SK-N-SH (cell line): ENCODE measurements at regions not wholly inside any gene's neighbourhood (a gene's known extent, or its start where the extent isn't known, plus 50 kb on each side); places are given as distances from the start of the nearest gene placed in this dataset.
A peak's percentile ranks its signal among the peaks of the same experiment; 100 is the strongest.

Experiments
- CTCF ChIA-PET: fragments of 300-600, 350-600 bp; formaldehyde crosslinking; extraction: SDS; loops from one replicate; lab custom pipeline; 2021; lab: Yijun Ruan, JAX
- POLR2A ChIA-PET: fragments of 350-600 bp; sonication (Branson Sonifier 250); formaldehyde crosslinking; extraction: SDS; loops from one replicate; lab custom pipeline; 2020; ENCODE audit warnings: antibody characterized with exemption, inconsistent platforms; lab: Yijun Ruan, JAX
- DNase-seq: peaks from one replicate; pipeline ENCODE4 v3.0.0; 2012
- H2AFZ ChIP-seq: fragments of 200-600 bp; sonication (generic); 2 replicates; pipeline ENCODE4 v1.8.1; 2016; ENCODE audit warnings: antibody characterized with exemption, mild to moderate bottlenecking, low read depth
- H3F3A ChIP-seq: fragments of 200-600 bp; sonication (generic); replicated peaks from 2 replicates; pipeline ENCODE3; 2016; ENCODE audit warnings: antibody characterized with exemption, mild to moderate bottlenecking; ENCODE audit not compliant: insufficient read depth
- H3K27ac ChIP-seq, 2 experiments: fragments of 200-500 bp in 1 of 2; fragments of 200-600 bp in 1 of 2; sonication (Bioruptor generic) in 1 of 2; sonication (generic), shearing (Covaris generic) in 1 of 2; 2 replicates each; pipeline versions ENCODE4 v1.5.1 to v1.6.1; 2014 to 2016; ENCODE audit warnings: low read depth in 2 of 2, inconsistent platforms in 1 of 2, low read length in 1 of 2, mild to moderate bottlenecking in 1 of 2, mixed read lengths in 1 of 2
- H3K27me3 ChIP-seq: fragments of 200-600 bp; sonication (generic), shearing (Covaris generic); 2 replicates; pipeline ENCODE4 v1.6.1; 2016; ENCODE audit warnings: mixed run types; ENCODE audit not compliant: insufficient read depth
- H3K36me3 ChIP-seq, 2 experiments: fragments of 200-500 bp in 1 of 2; fragments of 200-600 bp in 1 of 2; sonication (Bioruptor generic) in 1 of 2; sonication (generic) in 1 of 2; replicated peaks in 1 of 2; 2 replicates each; pipeline versions ENCODE3 to v1.5.1; 2014 to 2016; ENCODE audit warnings: low read length in 1 of 2, mild to moderate bottlenecking in 1 of 2; ENCODE audit not compliant: insufficient read depth in 2 of 2, control insufficient read depth in 1 of 2
- H3K4me1 ChIP-seq, 2 experiments: fragments of 200-500 bp in 1 of 2; fragments of 200-600 bp in 1 of 2; sonication (Bioruptor generic) in 1 of 2; sonication (generic), shearing (Covaris generic) in 1 of 2; 2 replicates each; pipeline versions ENCODE4 v1.5.1 to v1.6.1; 2014 to 2016; ENCODE audit warnings: low read depth in 1 of 2, low read length in 1 of 2, mixed run types in 1 of 2; ENCODE audit not compliant: insufficient read depth in 2 of 2, control insufficient read depth in 1 of 2
- H3K4me2 ChIP-seq: fragments of 200-600 bp; sonication (generic), shearing (Covaris generic); 2 replicates; pipeline ENCODE4 v1.6.1; 2017; ENCODE audit warnings: mixed run types
- H3K4me3 ChIP-seq, 2 experiments: fragments of 200-500 bp in 1 of 2; fragments of 200-600 bp in 1 of 2; sonication (Bioruptor generic) in 1 of 2; sonication (generic), shearing (Covaris generic) in 1 of 2; 2 replicates each; pipeline versions ENCODE4 v1.5.1 to v1.8.1; 2014 to 2016; ENCODE audit warnings: low read depth in 2 of 2, inconsistent platforms in 1 of 2, low read length in 1 of 2, mild to moderate bottlenecking in 1 of 2, mixed read lengths in 1 of 2, moderate library complexity in 1 of 2
- H3K79me2 ChIP-seq: fragments of 200-600 bp; sonication (generic); 2 replicates; pipeline ENCODE4 v1.8.1; 2017; ENCODE audit warnings: mild to moderate bottlenecking; ENCODE audit not compliant: insufficient read depth
- H3K9ac ChIP-seq: fragments of 200-600 bp; sonication (generic); 2 replicates; pipeline ENCODE4 v1.6.1; 2017; ENCODE audit warnings: mixed run types
- H3K9me2 ChIP-seq: fragments of 200-600 bp; sonication (generic); 2 replicates; pipeline ENCODE4 v1.6.1; 2017; ENCODE audit warnings: mixed run types
- H3K9me3 ChIP-seq: fragments of 200-600 bp; sonication (generic); 2 replicates; pipeline ENCODE4 v1.6.1; 2017; ENCODE audit warnings: mixed run types, mild to moderate bottlenecking, moderate library complexity
- H4K20me1 ChIP-seq: fragments of 200-600 bp; sonication (generic); 2 replicates; pipeline ENCODE4 v1.6.1; 2017; ENCODE audit warnings: mild to moderate bottlenecking, mixed run types; ENCODE audit not compliant: insufficient read depth
- EP300 ChIP-seq, 2 experiments: IDR thresholded peaks; 2 replicates each; pipeline versions ENCODE4 v1.4.0 to v1.6.1; 2012; ENCODE audit warnings: borderline replicate concordance in 1 of 2, low read depth in 1 of 2, low read length in 1 of 2
- FOSL2 ChIP-seq: IDR thresholded peaks from 2 replicates; pipeline ENCODE4 v1.4.0; 2012; ENCODE audit warnings: low read depth, mild to moderate bottlenecking, moderate library complexity, borderline replicate concordance
- GABPA ChIP-seq: IDR thresholded peaks from 2 replicates; pipeline ENCODE4 v1.4.0; 2012; ENCODE audit warnings: low read depth, mild to moderate bottlenecking
- GATA2 ChIP-seq: sonication (generic); formaldehyde crosslinking; IDR thresholded peaks from 2 replicates; pipeline ENCODE4 v1.5.0; 2020; ENCODE audit warnings: mild to moderate bottlenecking, missing genetic modification reagents
- MEF2A ChIP-seq: IDR thresholded peaks from 2 replicates; pipeline ENCODE4 v1.4.0; 2012; ENCODE audit warnings: low read depth, borderline replicate concordance
- SIN3A ChIP-seq: IDR thresholded peaks from 2 replicates; pipeline ENCODE4 v1.6.1; 2012; ENCODE audit warnings: low read depth, mild to moderate bottlenecking, low read length, moderate library complexity, borderline replicate concordance
- SMC3 ChIP-seq: IDR thresholded peaks from 2 replicates; pipeline ENCODE4 v1.6.1; 2012; ENCODE audit warnings: low read depth, low read length, improper control_type of control experiment
- WGBS: methylation state at CpG from one replicate; pipeline ENCODE4 v1.1.6; 2017; ENCODE audit warnings: low lambda C conversion rate; 5-methylcytosine and 5-hydroxymethylcytosine counted together
- TF ChIP-seq, protein P1 (sequence below): IDR thresholded peaks from 2 replicates; pipeline ENCODE4; 2012
- TF ChIP-seq, protein P2 (sequence below): fragments of 150-350 bp; IDR thresholded peaks from 2 replicates; pipeline ENCODE4 v1.6.1; 2016; ENCODE audit warnings: mild to moderate bottlenecking, low read depth, low read length
- TF ChIP-seq, protein P3 (sequence below): IDR thresholded peaks from 2 replicates; pipeline ENCODE4 v1.4.0; 2012; ENCODE audit warnings: low read depth, borderline replicate concordance

DNA sequence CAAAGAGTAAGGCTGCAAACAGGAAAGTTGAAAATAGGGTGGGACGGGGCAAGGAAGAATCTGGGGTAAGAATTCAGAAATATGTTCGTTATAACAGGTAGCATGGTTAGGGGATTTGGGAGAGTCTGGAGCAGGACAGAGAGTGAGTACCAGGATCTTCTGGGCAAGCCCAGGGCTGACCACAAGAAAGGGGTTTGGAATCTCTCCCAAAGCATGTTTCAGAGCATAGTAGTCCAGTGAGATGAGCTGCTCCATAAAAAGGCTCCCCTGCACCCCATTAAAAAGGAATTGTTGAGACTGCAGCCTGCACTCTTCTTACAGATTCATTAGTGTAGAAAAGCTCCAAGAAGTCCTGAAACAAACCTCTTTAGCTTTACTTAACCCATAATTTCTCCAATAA, 291.1 kb downstream of the MTX2 start (continued):
- TF ChIP-seq, protein P1, sequence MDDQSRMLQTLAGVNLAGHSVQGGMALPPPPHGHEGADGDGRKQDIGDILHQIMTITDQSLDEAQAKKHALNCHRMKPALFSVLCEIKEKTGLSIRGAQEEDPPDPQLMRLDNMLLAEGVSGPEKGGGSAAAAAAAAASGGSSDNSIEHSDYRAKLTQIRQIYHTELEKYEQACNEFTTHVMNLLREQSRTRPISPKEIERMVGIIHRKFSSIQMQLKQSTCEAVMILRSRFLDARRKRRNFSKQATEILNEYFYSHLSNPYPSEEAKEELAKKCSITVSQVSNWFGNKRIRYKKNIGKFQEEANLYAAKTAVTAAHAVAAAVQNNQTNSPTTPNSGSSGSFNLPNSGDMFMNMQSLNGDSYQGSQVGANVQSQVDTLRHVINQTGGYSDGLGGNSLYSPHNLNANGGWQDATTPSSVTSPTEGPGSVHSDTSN = no peak
- TF ChIP-seq, all 33 proteins: peak for 0

DNA sequence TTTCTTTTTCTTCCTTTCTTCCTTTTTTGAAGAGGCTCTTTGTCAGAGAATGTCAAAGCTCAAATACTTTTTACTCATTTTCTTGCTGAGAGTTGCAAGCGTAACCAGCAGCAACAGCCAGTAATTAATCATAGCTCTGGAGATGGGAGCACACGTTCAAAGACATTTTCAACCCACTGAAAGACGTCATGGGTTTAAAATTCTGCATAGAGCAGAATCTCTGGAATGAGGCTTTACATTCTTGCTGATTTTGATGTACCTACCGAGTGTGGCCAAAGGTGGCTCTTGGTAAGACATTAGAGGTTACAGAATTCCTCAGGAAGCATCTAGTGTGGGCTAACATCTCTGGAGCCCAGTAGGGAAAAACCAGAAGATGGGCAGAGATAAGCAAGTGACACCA, 292.5 kb downstream of the MTX2 start:
- H2AFZ ChIP-seq = no peak overlapping the region
- peaks cover 6 to 17% of the 10 kb centered on the region in 2 experiments; a peak in 3 of 4 replicates for H3K4me1 ChIP-seq
- ChIA-PET POLR2A (interaction anchor here (0.8 kb wide), 1 partner anchor 12 kb away, joined by 4 read pairs; no protein-coding TSS in a partner anchor), CTCF (interaction anchor here (0.7 to 7.3 kb wide), 10 partner anchors 11 to 587 kb away, joined by 3 to 55 read pairs (median 4); no protein-coding TSS in a partner anchor)
- H3K9me2 ChIP-seq = no peaks in the 10 kb centered on the region
- H3F3A ChIP-seq = no peaks in the 10 kb centered on the region
- H3K4me3 ChIP-seq = no peak overlapping the region
- H3K27me3 ChIP-seq = no peaks in the 10 kb centered on the region
- TF ChIP-seq GABPA (no peak), SIN3A (no peak), EP300 (IDR thresholded peaks at IDR 0.05; ENCODE audit: borderline replicate concordance in 1 of 2, low read depth in 1 of 2, low read length in 1 of 2) (no peak), SMC3 (no peak), MEF2A (no peak), FOSL2 (no peak), GATA2 (CRISPR knock-in tag) (no peak)
- TF ChIP-seq, protein P2, sequence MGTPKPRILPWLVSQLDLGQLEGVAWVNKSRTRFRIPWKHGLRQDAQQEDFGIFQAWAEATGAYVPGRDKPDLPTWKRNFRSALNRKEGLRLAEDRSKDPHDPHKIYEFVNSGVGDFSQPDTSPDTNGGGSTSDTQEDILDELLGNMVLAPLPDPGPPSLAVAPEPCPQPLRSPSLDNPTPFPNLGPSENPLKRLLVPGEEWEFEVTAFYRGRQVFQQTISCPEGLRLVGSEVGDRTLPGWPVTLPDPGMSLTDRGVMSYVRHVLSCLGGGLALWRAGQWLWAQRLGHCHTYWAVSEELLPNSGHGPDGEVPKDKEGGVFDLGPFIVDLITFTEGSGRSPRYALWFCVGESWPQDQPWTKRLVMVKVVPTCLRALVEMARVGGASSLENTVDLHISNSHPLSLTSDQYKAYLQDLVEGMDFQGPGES = no peak
- WGBS = 84% methylated on average over 4 of the region's 4 CpGs
- no peak overlapping the region for H3K4me2 ChIP-seq
- H4K20me1 ChIP-seq = no peaks in the 10 kb centered on the region
- H3K27ac ChIP-seq = no peak overlapping the region
- H3K79me2 ChIP-seq = no peaks in the 10 kb centered on the region
- no peaks in the 10 kb centered on the region for H3K36me3 ChIP-seq
- no peak overlapping the region for H3K9ac ChIP-seq
- H3K9me3 ChIP-seq = no peaks in the 10 kb centered on the region
- no peak for DNase-seq

DNA sequence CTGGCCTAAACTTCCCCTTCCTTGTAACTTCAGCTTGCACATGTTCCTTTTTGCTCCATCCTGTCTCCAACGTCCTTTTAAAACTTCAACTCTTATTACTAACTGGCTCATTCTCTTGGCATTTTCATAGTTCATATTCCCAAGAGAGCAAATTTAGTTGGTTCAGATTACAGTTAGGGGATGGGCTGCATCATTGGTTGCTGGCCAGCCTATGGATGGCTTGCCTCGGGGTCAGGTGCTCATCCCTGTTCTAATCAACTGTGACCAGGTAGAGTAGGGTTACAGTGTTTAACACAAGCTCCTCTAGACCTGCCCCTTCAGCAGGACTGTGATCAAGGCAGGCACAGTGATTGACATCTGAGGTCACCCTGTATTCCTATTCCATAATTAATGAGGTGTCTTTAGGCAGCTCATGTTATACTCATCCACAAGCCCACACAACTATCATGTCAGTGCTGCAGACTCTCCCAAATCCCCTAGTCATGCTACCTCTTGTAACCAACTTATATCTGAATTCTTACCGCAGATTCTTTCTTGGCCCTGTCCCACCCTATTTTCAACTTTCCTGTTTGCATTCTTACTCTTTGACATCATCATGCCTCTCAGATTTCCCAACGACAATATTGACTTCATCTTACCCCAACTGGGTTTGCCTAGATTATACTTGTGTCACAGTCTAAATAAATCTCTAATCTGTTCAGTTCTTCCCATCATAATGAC, 293.3 kb downstream of the MTX2 start:
- DNase-seq = no peak
- no peak overlapping the region for H2AFZ ChIP-seq
- H3K36me3 ChIP-seq = no peaks in the 10 kb centered on the region
- POLR2A ChIA-PET = no interaction called here
- H3F3A ChIP-seq = no peaks in the 10 kb centered on the region
- TF ChIP-seq, protein P3, sequence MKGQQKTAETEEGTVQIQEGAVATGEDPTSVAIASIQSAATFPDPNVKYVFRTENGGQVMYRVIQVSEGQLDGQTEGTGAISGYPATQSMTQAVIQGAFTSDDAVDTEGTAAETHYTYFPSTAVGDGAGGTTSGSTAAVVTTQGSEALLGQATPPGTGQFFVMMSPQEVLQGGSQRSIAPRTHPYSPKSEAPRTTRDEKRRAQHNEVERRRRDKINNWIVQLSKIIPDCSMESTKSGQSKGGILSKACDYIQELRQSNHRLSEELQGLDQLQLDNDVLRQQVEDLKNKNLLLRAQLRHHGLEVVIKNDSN = peak; percentile 27; the same call in 1 of the 2 replicates
- TF ChIP-seq MEF2A = no peak
- TF ChIP-seq, protein P1 = no peak
- no peak for TF ChIP-seq GABPA
- TF ChIP-seq, all 33 proteins: peak for 1
- Histone ChIP-seq H4K20me1 (no peaks in the 10 kb centered on the region), H3K4me1 (peaks cover 14 to 17% of the 10 kb centered on the region in 2 experiments; a peak in 3 of 4 replicates), H3K4me3 (no peak overlapping the region), H3K4me2 (no peak overlapping the region), H3K9me3 (no peaks in the 10 kb centered on the region), H3K27ac (no peak overlapping the region), H3K27me3 (no peaks in the 10 kb centered on the region), H3K79me2 (no peaks in the 10 kb centered on the region), H3K9me2 (no peaks in the 10 kb centered on the region), H3K9ac (no peak overlapping the region)
- 56% methylated on average over 4 of the region's 4 CpGs for WGBS
- CTCF ChIA-PET = interaction anchor here (1.3 to 7.3 kb wide), 6 partner anchors 8 to 423 kb away, joined by 4 to 55 read pairs (median 11); no protein-coding TSS in a partner anchor
